ENCODE measurements at regions not wholly inside any gene's neighbourhood (a gene's known extent, or its start where the extent isn't known, plus 50 kb on each side); places are given as distances from the start of the nearest gene placed in this dataset.

DNA sequence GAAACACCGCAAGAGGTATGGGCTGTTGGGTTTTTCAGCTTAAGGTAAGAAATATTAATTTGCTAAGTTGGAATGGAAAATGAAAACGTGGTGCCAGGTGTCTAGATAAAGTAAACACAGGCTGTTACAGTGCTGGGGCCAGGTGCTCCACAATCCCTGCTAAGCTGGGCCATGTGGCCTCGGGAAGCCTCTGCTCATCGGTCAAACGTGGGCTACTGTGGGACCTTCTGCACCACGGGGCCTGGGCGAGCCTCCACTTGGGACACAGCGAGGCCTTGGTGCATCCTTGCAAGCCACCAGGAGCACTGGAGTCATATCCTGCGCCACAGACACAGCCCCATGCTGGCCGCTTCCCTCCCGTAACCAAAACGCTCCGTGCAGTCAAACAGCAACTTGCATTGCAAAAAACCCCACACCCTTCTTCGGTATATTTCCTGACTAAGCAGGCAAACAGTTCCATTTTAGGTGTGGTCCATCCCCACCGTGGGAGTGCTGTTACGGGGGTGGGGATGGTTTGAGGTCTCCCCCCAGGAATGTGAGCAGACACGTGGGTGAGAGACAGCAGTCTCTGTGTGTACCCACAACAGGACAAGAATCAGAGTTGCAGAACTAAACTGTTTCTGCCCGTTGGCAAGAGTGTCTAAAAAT, 96.3 kb upstream of the SOX1 start:
- Histone ChIP-seq H3K36me3 (ENCODE audit: insufficient read depth, low read length) (no peaks in the 10 kb centered on the region), H3K9ac (ENCODE audit: low read depth, low read length) (no peak overlapping the region), H3K9me3 (ENCODE audit: control insufficient read depth, insufficient read depth, low read length) (no peaks in the 10 kb centered on the region), H3K4me1 (ENCODE audit: insufficient read depth, low read length) (peaks cover 10% of the 10 kb centered on the region; the same call in 1 of the 2 replicates)

DNA sequence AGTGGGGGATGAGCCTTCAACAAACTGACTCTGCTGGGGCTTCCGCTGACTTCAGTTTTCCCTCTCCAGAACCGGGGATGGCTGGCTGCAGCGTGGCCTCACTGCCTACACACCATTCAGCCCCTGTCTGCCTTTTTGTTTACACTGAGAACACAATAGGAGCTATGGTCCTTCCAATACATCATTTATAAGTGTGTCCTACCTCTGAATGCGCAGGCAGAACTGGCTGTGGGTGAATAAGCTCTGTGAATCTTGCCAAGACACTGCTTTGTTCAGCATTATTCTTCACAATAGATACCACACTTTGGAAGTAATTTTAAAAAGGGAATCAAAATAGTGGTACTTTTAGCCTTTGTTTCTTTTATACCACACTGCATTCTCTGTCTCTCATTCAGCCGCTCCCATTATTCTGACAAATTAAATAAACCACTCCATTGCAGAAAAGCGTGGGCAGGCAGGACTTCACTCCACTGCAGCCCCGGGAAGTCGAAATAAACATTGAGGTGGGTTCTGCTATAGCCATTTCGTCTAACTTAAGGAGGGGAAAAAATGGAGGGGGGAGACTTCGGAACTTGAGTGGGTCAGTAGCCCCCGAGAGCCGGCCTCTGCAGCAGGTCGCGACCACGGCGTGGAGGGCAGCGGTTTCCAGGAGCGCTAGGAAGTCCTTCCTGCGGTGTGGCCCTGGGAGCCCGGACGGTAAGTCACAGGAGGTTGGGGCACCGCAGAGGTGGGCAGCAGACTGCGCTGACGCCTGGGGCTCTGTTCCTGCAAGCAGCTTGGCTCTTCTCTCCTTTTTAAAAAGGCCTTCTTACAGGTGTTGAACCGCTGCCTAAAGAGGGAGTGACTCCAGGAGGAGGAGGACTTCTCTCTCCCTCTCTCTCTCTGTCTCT, 94.8 kb upstream of the SOX1 start:
- Histone ChIP-seq H3K9me3 (ENCODE audit: control insufficient read depth, insufficient read depth, low read length) (no peaks in the 10 kb centered on the region), H3K9ac (ENCODE audit: low read depth, low read length) (peak overlapping the region; percentile 6; the same call in 1 of the 2 replicates)

DNA sequence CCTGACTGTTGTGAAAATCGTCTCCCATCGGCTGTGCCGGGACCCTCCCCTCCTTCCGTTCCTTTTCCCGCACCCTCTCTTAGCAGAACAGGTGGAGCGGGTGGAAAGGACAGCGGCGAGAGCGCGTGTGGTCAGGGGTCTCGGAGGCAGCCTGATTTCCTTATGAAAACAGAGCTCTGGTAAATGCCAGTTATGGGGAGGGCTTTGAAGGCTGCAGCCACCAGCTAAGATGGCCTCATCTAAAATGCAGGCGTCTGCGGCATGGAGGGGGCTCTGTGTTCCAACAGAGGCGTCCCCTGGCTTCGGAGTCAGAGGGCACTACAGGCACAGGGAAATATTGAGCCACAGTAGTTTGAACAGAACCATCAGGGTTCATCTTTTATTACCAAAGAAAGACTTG, 93.8 kb upstream of the SOX1 start:
- Histone ChIP-seq H3K9me3 (ENCODE audit: control insufficient read depth, insufficient read depth, low read length) (no peaks in the 10 kb centered on the region), H3K9ac (ENCODE audit: low read depth, low read length) (peak overlapping the region; percentile 2; the same call in 1 of the 2 replicates), H3K36me3 (ENCODE audit: insufficient read depth, low read length) (no peaks in the 10 kb centered on the region), H3K4me1 (ENCODE audit: insufficient read depth, low read length) (peaks cover 10% of the 10 kb centered on the region; the same call in 1 of the 2 replicates)

More for the DNA sequence above, 94.8 kb upstream of the SOX1 start:
- Histone ChIP-seq H3K4me1 (ENCODE audit: insufficient read depth, low read length) (peaks cover 10% of the 10 kb centered on the region; the same call in 1 of the 2 replicates), H3K36me3 (ENCODE audit: insufficient read depth, low read length) (no peaks in the 10 kb centered on the region)

DNA sequence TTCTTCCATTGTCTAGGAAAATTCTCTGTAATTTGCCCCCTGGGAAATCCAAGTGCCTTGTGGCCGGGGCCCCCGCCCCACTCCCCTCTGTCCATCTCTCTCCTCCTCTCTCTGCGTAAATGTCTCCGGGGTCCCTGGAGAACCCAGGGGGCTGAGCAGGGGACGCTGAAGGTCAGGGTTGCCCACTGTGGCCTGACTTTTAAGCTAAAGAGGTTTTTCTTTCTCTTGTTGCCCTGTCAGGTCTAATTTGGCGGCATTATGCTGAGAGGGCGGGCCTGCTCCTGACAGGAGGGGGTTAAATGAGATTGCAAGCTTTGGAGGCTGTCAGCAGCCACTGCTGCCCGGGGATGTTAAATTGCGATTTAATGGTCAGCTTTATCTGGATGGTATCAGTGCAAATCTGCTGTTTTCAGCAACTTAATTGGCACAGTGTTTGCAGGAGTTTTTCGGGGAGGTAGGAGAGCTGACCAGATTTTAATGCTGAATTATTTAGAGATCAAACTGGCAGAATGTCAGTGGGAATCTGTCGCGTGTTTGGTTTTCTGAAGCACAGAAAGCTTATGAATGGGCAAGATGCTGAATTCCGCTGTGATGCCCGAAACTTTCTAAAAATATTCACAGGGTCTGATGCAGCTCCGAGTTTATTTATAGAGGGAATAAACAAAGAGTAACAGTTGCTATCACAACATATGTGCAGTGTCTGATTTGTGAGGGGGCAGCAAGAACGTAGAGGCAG, 93.2 kb upstream of the SOX1 start:
- Histone ChIP-seq H3K4me1 (ENCODE audit: insufficient read depth, low read length) (peaks cover 10% of the 10 kb centered on the region; the same call in 1 of the 2 replicates), H3K9me3 (ENCODE audit: control insufficient read depth, insufficient read depth, low read length) (no peaks in the 10 kb centered on the region), H3K36me3 (ENCODE audit: insufficient read depth, low read length) (no peaks in the 10 kb centered on the region), H3K9ac (ENCODE audit: low read depth, low read length) (peak overlapping the region; percentile 2; the same call in 1 of the 2 replicates)

DNA sequence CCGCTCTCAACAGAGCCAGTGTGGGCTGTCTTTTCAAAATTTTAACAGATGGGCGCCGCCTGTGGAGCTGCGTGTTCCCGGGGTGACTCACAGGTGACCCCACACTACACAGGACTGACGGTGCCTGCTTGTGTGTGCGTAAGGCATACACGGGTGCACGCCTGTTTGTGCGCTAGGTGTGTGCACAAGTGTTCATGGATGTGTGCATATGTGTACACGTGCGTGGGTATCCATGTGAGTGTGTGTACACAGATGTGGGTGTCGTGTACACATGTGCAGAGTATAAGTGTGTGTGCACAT, 92.7 kb upstream of the SOX1 start:
- H3K9me3 ChIP-seq (ENCODE audit: control insufficient read depth, insufficient read depth, low read length): no peaks in the 10 kb centered on the region
- H3K36me3 ChIP-seq (ENCODE audit: insufficient read depth, low read length): no peaks in the 10 kb centered on the region
- no peak overlapping the region for H3K9ac ChIP-seq (ENCODE audit: low read depth, low read length)
- peaks cover 10% of the 10 kb centered on the region; the same call in 1 of the 2 replicates for H3K4me1 ChIP-seq (ENCODE audit: insufficient read depth, low read length)

DNA sequence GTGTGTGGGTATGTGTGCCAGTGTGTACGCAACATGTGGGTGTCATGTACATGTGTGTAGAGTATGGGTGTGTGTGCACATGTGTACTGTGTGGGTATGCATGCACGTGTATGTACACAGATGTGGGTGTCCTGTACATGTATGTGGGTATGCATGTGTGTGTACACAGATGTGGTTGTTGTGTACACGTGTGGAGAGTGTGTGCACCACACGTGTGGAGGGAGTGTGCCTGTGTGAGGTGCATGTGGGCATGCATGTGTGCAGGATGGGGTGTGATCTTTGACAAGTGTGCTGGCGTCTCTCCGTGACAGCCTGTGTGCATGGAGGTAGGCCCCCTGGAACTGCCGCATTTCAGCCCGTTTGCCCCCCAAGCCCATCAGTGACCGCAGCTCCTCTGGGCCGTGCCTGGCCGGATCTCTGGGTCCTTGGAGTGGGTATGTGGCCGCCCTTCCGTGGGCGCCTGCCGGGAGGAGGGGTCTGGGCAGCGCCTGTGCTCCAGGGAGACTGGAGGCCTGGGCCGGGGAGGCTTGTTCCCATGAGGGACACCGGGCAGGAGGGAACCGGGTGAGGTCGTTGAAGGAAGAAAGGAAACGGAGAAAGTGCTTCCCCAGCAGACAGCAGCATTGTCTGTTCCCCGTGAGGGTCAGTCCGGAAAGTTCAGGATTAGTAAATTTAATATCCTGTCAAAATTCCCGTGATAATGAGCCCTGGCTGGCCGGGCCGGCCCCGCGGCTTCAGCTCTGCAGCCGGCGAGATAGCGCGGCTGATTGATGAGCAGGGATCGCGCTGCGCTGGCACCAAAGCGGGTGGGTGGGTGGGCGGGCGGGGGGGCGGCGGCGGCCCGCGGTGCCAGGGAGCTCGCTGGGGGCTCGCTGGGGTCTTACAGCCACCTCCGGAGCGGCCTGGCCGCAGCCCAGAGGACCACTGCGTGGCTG, 91.1 kb upstream of the SOX1 start:
- Histone ChIP-seq H3K9ac (ENCODE audit: low read depth, low read length) (no peak overlapping the region), H3K4me1 (ENCODE audit: insufficient read depth, low read length) (peaks cover 10% of the 10 kb centered on the region; the same call in 1 of the 2 replicates), H3K36me3 (ENCODE audit: insufficient read depth, low read length) (no peaks in the 10 kb centered on the region), H3K9me3 (ENCODE audit: control insufficient read depth, insufficient read depth, low read length) (no peaks in the 10 kb centered on the region)

DNA sequence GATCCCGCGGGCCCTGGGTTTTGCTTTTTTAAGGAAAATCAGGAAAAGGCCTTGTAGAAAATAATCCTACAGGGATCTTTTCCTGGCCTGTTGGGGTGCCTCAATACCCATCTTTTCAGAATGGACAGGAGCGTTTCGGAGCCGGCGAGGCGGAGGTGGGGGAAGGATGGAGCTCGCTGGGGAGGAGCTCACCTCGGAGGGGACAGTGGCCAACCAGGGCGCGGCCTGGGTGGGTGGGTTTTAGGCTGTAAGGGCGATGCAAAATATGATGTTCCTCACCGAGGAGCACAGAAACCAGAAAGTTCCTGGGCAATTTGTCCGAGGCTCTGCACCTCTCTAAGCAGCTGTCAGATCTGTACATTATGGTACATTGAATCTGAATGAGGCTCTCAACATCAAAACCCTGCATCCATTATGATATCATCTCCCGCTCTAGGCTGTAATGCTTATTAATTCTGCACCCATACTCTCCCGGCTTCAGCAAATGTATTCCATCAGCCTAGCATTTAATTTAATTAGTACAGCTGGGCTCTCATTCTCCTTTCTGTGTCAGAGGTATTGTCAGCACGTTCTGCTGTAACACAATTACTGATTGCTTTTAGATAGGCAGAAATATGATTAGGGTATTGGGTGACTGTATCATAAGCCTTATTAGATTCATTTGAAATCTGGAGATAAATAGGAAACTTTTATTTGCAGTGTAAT, 90.3 kb upstream of the SOX1 start:
- Histone ChIP-seq H3K9me3 (ENCODE audit: control insufficient read depth, insufficient read depth, low read length) (no peaks in the 10 kb centered on the region), H3K36me3 (ENCODE audit: insufficient read depth, low read length) (no peaks in the 10 kb centered on the region), H3K9ac (ENCODE audit: low read depth, low read length) (no peak overlapping the region), H3K4me1 (ENCODE audit: insufficient read depth, low read length) (peaks cover 10% of the 10 kb centered on the region; the same call in 1 of the 2 replicates)

DNA sequence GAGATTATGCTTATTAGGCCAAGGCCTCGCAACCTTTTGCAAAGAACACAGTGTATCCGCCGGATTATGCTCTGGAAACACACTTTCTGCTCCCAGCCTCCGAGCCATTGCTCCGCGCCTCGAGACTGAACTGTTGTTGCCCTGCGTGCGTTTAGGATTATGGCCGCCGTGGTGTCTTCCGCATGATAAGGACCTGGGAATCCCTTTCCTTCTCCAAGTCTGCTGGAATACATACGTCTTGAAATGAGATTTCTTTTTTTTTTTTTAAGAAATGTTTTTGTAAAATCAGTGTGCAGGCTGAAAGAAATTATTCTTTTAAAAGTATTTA, 89.8 kb upstream of the SOX1 start:
- H3K9me3 ChIP-seq (ENCODE audit: control insufficient read depth, insufficient read depth, low read length): no peaks in the 10 kb centered on the region

DNA sequence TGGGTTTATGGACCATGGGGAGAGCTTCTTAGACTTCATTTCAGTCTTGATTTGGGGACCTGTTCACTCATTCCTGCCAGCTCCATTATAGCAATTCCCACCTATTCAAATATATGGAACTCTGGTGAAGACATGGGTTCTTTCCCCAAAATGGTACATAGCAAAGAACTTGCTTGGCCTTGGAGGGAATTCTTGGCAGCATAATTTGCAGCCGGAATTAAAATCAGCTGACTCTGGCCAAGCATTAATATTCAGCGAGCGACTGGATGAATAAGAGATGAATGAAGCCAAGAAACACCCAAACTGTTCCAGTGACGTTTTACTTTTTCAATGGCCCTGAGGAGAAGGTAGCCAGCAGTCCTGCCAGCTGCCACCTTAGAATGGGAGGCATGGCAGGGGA, 88.4 kb upstream of the SOX1 start:
- Histone ChIP-seq H3K9me3 (ENCODE audit: control insufficient read depth, insufficient read depth, low read length) (no peaks in the 10 kb centered on the region), H3K4me1 (ENCODE audit: insufficient read depth, low read length) (peaks cover 5% of the 10 kb centered on the region; the same call in 1 of the 2 replicates), H3K36me3 (ENCODE audit: insufficient read depth, low read length) (no peaks in the 10 kb centered on the region), H3K9ac (ENCODE audit: low read depth, low read length) (no peak overlapping the region)

More for the DNA sequence above, 89.8 kb upstream of the SOX1 start:
- Histone ChIP-seq H3K4me1 (ENCODE audit: insufficient read depth, low read length) (peaks cover 10% of the 10 kb centered on the region; the same call in 1 of the 2 replicates), H3K9ac (ENCODE audit: low read depth, low read length) (no peak overlapping the region), H3K36me3 (ENCODE audit: insufficient read depth, low read length) (no peaks in the 10 kb centered on the region)

DNA sequence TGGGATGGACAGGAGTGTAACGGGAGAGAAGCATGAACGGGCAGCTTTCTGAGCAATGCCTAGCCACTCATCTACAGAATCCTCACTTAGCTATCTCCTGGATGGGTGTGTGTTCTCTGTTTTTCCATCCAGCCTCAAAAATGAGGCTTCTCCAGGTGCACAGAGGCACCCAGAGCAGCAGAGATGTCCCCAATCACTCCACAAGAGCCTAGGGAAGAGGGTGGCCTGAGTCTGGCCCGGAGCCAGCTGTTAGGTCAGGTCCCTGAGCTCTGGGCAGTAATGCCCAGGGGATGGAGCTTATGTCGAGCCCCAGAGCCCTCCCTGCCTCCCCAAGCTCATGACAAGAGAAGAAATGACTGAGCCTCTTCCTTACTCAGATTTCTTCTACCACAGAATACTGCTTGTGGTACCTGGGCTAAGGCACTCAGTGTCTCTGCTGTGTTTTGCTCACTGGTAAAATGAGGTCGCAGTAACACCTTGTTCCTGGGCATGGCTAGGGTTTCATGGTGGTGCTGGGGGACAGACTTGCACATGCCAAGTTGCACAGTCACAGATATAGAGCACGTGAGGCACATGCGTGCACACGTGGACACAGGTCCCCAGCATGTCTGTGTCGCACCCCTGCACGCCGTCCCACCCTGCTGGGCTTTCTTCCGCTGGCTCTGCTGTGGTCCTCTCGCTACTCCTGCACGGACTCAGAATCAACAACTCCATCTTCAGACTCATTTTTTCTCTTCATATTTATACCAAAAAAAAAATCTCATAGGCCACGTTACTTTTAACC, 86.6 kb upstream of the SOX1 start:
- Histone ChIP-seq H3K4me1 (ENCODE audit: insufficient read depth, low read length) (no peaks in the 10 kb centered on the region), H3K9me3 (ENCODE audit: control insufficient read depth, insufficient read depth, low read length) (no peaks in the 10 kb centered on the region), H3K36me3 (ENCODE audit: insufficient read depth, low read length) (no peaks in the 10 kb centered on the region), H3K9ac (ENCODE audit: low read depth, low read length) (no peak overlapping the region)

DNA sequence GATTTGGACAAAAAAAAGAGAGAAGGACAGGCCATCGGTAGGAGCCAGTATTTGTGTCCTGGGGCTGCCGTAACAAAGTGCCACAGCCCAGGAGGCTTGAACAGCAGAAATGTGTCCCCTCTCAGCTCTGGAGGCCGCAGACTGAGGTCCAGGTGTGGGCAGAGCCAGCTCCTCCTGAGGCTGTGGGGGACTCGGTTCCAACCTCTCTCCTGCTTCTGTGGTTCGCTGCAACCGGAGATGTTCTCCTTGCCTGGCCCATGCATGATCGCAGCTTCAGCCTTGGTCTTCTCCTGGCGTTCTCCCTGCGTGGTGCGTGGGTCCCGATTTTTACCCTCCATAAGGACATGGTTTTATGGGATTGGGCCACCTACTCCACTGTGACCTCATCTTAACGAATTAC, 85.9 kb upstream of the SOX1 start:
- no peaks in the 10 kb centered on the region for H3K9me3 ChIP-seq (ENCODE audit: control insufficient read depth, insufficient read depth, low read length)
- no peaks in the 10 kb centered on the region for H3K36me3 ChIP-seq (ENCODE audit: insufficient read depth, low read length)
- H3K4me1 ChIP-seq (ENCODE audit: insufficient read depth, low read length): no peaks in the 10 kb centered on the region
- H3K9ac ChIP-seq (ENCODE audit: low read depth, low read length): no peak overlapping the region

DNA sequence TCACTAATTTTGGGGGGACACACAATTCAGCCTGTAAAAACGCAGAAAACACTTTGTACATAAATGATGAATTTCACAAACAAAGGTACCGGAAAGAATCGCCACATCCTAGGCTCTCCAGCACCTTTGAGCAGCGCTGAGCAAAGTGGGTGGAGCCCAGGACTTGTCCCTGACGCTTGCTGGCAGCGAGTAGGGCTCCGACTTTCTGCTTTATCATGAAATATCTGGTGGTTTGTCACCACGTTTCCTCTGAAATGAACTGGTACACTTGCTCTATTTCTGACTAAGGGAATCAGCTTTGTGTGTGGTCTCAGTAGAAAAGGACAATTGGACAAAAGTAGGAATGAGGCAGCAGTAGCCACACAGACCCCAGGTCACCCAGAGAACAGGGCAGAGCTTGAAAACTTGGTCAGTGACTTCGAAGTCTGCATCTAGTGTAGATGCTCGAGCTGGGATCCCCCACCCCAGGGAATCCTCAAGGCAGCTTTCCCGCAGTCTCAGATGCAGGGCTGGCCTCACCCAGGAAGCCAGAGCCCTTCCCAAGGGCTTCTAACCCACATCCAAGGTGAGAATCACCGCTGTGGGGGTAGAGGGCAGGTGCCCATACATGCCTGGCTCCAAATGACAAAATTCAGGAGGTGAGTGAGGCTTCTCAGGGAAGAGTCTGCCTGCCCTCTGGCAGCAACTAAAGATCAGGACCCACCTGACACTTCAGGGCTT, 85.3 kb upstream of the SOX1 start:
- no peak overlapping the region for H3K9ac ChIP-seq (ENCODE audit: low read depth, low read length)
- H3K36me3 ChIP-seq (ENCODE audit: insufficient read depth, low read length): no peaks in the 10 kb centered on the region
- no peaks in the 10 kb centered on the region for H3K4me1 ChIP-seq (ENCODE audit: insufficient read depth, low read length)
- H3K9me3 ChIP-seq (ENCODE audit: control insufficient read depth, insufficient read depth, low read length): no peaks in the 10 kb centered on the region
